ENCODE measurements at regions not wholly inside any gene's neighbourhood (a gene's known extent, or its start where the extent isn't known, plus 50 kb on each side); places are given as distances from the start of the nearest gene placed in this dataset.

GRCh38 chr7:50856231-50856630, 73.5 kb upstream of the GRB10 start:
- H3K9ac ChIP-seq (ENCODE audit: low read depth in 1 of 2, low read length in 2 of 2), result no peak overlapping the region
- WGBS, result 87% methylated on average over 4 of the region's 4 CpGs
- peak; percentile 14 for DNase-seq (ENCODE audit: low spot score)
- H3K9me3 ChIP-seq (ENCODE audit: control insufficient read depth in 4 of 4, low read length in 3 of 4), result no peaks in the 10 kb centered on the region
- H3K36me3 ChIP-seq (ENCODE audit: control insufficient read depth in 4 of 4, insufficient read depth in 3 of 4, low read depth in 1 of 4, low read length in 3 of 4), result no peaks in the 10 kb centered on the region
- H3K27me3 ChIP-seq (ENCODE audit: control insufficient read depth in 4 of 4, insufficient read depth in 4 of 4, low read length in 3 of 4), result no peaks in the 10 kb centered on the region
- TF ChIP-seq TAF1 (conservative IDR thresholded peaks at IDR 0.05) (no peak), YY1 (IDR thresholded peaks at IDR 0.05) (no peak), EGR1 (IDR thresholded peaks at IDR 0.05; ENCODE audit: low read depth in 2 of 2) (no peak), MAX (IDR thresholded peaks at IDR 0.05) (no peak), GABPA (IDR thresholded peaks at IDR 0.05 in 1 of 2, conservative IDR thresholded peaks at IDR 0.05 in 1 of 2) (no peak), REST (IDR thresholded peaks at IDR 0.05) (no peak), JUND (IDR thresholded peaks at IDR 0.05) (no peak), SP1 (IDR thresholded peaks at IDR 0.05) (no peak), ZBTB33 (IDR thresholded peaks at IDR 0.05) (no peak), HNF4G (IDR thresholded peaks at IDR 0.05) (no peak), CTCF (IDR thresholded peaks at IDR 0.05; ENCODE audit: low read depth, low read length, missing input control) (no peak), HNF4A (conservative IDR thresholded peaks at IDR 0.05) (no peak), FOXA2 (IDR thresholded peaks at IDR 0.05) (no peak), ATF3 (IDR thresholded peaks at IDR 0.05) (no peak)
- H3K4me3 ChIP-seq (ENCODE audit: low read depth in 1 of 3, low read length in 3 of 3), result no peak overlapping the region
- H3K4me1 ChIP-seq (ENCODE audit: control insufficient read depth in 4 of 4, insufficient read depth in 4 of 4, low read length in 3 of 4), result no peaks in the 10 kb centered on the region
- no peak overlapping the region for H3K27ac ChIP-seq (ENCODE audit: low read depth in 1 of 2, low read length in 2 of 2)

- H3K4me1 ChIP-seq (ENCODE audit: control insufficient read depth in 4 of 4, insufficient read depth in 4 of 4, low read length in 3 of 4), result no peaks in the 10 kb centered on the region
- no peaks in the 10 kb centered on the region for H3K36me3 ChIP-seq (ENCODE audit: control insufficient read depth in 4 of 4, insufficient read depth in 3 of 4, low read depth in 1 of 4, low read length in 3 of 4)
- no peak for TF ChIP-seq RXRA (IDR thresholded peaks at IDR 0.05)
- H3K27ac ChIP-seq (ENCODE audit: low read depth in 1 of 2, low read length in 2 of 2), result no peak overlapping the region
- no peak overlapping the region for H3K4me3 ChIP-seq (ENCODE audit: low read depth in 1 of 3, low read length in 3 of 3)
- H3K9ac ChIP-seq (ENCODE audit: low read depth in 1 of 2, low read length in 2 of 2), result no peak overlapping the region
- DNase-seq (ENCODE audit: low spot score), result peak; percentile 8
- no peaks in the 10 kb centered on the region for H3K9me3 ChIP-seq (ENCODE audit: control insufficient read depth in 4 of 4, low read length in 3 of 4)
- no peaks in the 10 kb centered on the region for H3K27me3 ChIP-seq (ENCODE audit: control insufficient read depth in 4 of 4, insufficient read depth in 4 of 4, low read length in 3 of 4)
- 90% methylated on average over 5 of the region's 5 CpGs for WGBS
Observed at GRCh38 chr7:50855526-50855925, 72.8 kb upstream of the GRB10 start.

All from liver (tissue), 8 donors.